ENCODE measurements at regions not wholly inside any gene's neighbourhood (a gene's known extent, or its start where the extent isn't known, plus 50 kb on each side); places are given as distances from the start of the nearest gene placed in this dataset.

- DNase-seq (ENCODE audit: low read depth): no peak
Measured at GRCh38 chr3:72341920-72342319, 506.3 kb downstream of the SHQ1 start.

GRCh38 chr3:72341380-72341770 lies 506.9 kb downstream of the SHQ1 start:
- DNase-seq (ENCODE audit: low read depth): no peak

GRCh38 chr3:72340476-72341379 lies 507.5 kb downstream of the SHQ1 start:
- DNase-seq (ENCODE audit: low read depth): no peak

- no peak for DNase-seq (ENCODE audit: low read depth)
Measured at GRCh38 chr3:72340056-72340455, 508.2 kb downstream of the SHQ1 start.

- no peak for DNase-seq (ENCODE audit: low read depth)
Measured at GRCh38 chr3:72339670-72340030, 508.6 kb downstream of the SHQ1 start.

- DNase-seq (ENCODE audit: low read depth): no peak
Measured at GRCh38 chr3:72338942-72339669, 509.1 kb downstream of the SHQ1 start.

GRCh38 chr3:72338082-72338941 lies 509.9 kb downstream of the SHQ1 start:
- DNase-seq (ENCODE audit: low read depth): no peak

GRCh38 chr3:72337480-72337855 lies 510.8 kb downstream of the SHQ1 start:
- no peak for DNase-seq (ENCODE audit: low read depth)

GRCh38 chr3:72336821-72337479 lies 511.3 kb downstream of the SHQ1 start:
- DNase-seq (ENCODE audit: low read depth): peak; percentile 41

- DNase-seq (ENCODE audit: low read depth): no peak
Measured at GRCh38 chr3:72336114-72336651, 512.1 kb downstream of the SHQ1 start.

GRCh38 chr3:72335458-72336095 lies 512.7 kb downstream of the SHQ1 start:
- DNase-seq (ENCODE audit: low read depth): no peak

- no peak for DNase-seq (ENCODE audit: low read depth)
Measured at GRCh38 chr3:72334681-72335457, 513.4 kb downstream of the SHQ1 start.

GRCh38 chr3:72332689-72333088 lies 515.6 kb downstream of the SHQ1 start:
- no peak for DNase-seq (ENCODE audit: low read depth)

GRCh38 chr3:72332036-72332435 lies 516.2 kb downstream of the SHQ1 start:
- no peak for DNase-seq (ENCODE audit: low read depth)

GRCh38 chr3:72331076-72331475 lies 517.2 kb downstream of the SHQ1 start:
- DNase-seq (ENCODE audit: low read depth): no peak

- DNase-seq (ENCODE audit: low read depth): no peak
Measured at GRCh38 chr3:72329354-72329753, 518.9 kb downstream of the SHQ1 start.

GRCh38 chr3:72328755-72329277 lies 519.4 kb downstream of the SHQ1 start:
- no peak for DNase-seq (ENCODE audit: low read depth)

GRCh38 chr3:72327008-72327407 lies 521.2 kb downstream of the SHQ1 start:
- no peak for DNase-seq (ENCODE audit: low read depth)

GRCh38 chr3:72324253-72324811 lies 523.9 kb downstream of the SHQ1 start:
- DNase-seq (ENCODE audit: low read depth): no peak

GRCh38 chr3:72323773-72324172 lies 524.5 kb downstream of the SHQ1 start:
- no peak for DNase-seq (ENCODE audit: low read depth)
